IMR-90 (cell line): ENCODE measurements at regions not wholly inside any gene's neighbourhood (a gene's known extent, or its start where the extent isn't known, plus 50 kb on each side); places are given as distances from the start of the nearest gene placed in this dataset.

ENCODE experiments used
- CEBPB ChIP-seq: IDR thresholded peaks from 2 replicates; pipeline ENCODE4 v1.6.1; 2012; ENCODE audit warnings: low read depth, low read length, improper control_type of control experiment
- CTCF ChIP-seq: conservative IDR thresholded peaks from 2 replicates; pipeline ENCODE4 v1.5.1; 2012; ENCODE audit warnings: mild to moderate bottlenecking, low read depth, low read length, improper control_type of control experiment
- FOS ChIP-seq: fragments of 150-350 bp; IDR thresholded peaks from 2 replicates; pipeline ENCODE4 v1.6.1; 2016; ENCODE audit warnings: low read depth, low read length
- MXI1 ChIP-seq: IDR thresholded peaks from 2 replicates; pipeline ENCODE4 v1.6.1; 2012; ENCODE audit warnings: low read depth, mild to moderate bottlenecking, low read length, moderate library complexity, borderline replicate concordance
- POLR2A ChIP-seq: IDR thresholded peaks from 2 replicates; pipeline ENCODE4 v1.6.1; 2012; ENCODE audit warnings: mild to moderate bottlenecking, low read depth, low read length
- RAD21 ChIP-seq: IDR thresholded peaks from 2 replicates; pipeline ENCODE4 v1.6.1; 2012; ENCODE audit warnings: low read length, improper control_type of control experiment
- USF2 ChIP-seq: fragments of 150-350 bp; IDR thresholded peaks from 2 replicates; pipeline ENCODE4 v1.6.1; 2017; ENCODE audit warnings: mild to moderate bottlenecking, antibody characterized with exemption, low read length, low read depth

- TF ChIP-seq MXI1 (no peak), FOS (peak; percentile 72; the same call in 1 of the 2 replicates), CTCF (no peak), POLR2A (no peak), RAD21 (no peak), USF2 (no peak), CEBPB (no peak)
Observed at GRCh38 chr4:126778348-126778747, 854.4 kb upstream of the INTU start.
